HUDEP-2 (cell line): ENCODE measurements at regions not wholly inside any gene's neighbourhood (a gene's known extent, or its start where the extent isn't known, plus 50 kb on each side); places are given as distances from the start of the nearest gene placed in this dataset.

Experiments
- DNase-seq, 76 experiments: peaks; one replicate each; lab custom pipeline; 2025; ENCODE audit not compliant: unreplicated experiment in 76 of 76; lab: John Stamatoyannopoulos, UW

DNA sequence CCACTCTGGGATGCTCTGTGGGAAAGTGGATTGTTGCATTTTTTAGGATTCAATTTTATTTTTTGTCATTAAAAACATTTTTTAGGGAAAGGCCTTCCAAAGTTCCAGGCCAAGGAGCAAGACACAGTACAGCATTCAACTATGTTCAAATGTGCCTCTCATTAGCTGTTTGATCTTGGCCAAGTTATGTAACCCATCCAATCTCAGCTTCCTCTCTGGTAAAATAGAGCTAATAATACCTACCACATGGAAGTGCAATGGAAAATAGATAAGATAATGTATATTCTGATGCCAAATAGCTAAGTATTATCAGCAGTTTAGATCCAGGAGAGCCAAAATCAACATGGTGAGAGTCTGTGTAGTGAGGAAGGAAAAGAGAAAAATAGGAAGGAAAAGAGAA, 220.3 kb upstream of the SESN3 start:
- no peak for DNase-seq

DNA sequence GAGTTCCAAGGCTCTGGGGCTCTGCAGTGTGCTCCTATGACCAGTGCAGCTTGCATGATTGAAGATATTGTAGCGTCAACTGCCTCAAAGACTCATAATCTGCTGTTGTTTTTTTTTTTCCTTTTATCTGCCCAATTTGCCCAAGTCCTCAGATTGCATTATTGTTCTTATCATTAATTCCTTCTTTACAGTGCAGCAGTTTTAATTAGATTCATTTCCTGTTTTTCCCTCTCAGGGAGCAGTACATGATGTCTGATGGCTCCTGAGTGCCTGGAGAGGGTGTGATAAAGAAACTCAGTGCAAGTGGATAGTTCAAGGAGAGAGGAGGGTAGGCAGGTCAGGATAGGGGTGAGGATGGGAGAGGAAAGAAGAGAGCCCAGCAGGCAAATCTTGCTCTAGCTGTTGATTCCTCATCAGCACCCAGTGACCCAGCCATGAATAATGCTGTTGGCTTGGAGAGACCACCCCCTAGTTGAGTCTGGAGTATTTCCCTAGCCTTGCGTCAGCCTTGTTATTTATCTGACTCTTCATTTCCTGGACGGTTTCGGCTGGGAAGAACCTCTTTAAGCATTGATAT, 219.6 kb upstream of the SESN3 start:
- DNase-seq = no peak

DNA sequence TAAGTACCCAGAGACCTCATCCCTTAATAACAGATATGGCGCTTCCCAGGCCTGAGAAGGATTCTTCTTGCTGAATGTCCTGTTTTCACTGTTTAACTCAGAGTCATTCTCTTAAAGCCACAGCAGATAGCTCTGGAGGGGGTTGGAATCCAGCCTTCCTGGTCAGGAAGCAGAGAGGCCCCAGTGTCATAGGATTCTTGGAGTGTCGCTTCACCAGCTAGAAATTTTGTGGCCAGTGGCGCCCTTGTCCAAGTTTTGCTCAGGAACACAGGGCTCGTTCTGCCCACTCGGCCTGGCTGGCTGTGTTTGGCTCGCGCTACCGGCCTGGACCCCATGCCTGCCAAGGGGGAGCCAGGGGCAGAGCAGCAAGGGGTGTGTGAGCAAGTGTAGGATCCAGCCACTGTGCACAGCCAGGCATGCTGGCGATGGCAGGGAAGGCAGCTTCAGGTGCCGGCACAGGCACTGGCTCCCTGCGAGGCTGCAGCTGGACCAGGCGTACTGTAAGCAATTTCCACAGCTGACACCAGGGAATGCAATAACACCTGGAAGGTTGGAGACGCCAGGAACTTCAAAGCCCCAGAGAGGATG, 214.8 kb upstream of the SESN3 start:
- DNase-seq = no peak

GRCh38 chr11:95444309-95445241, 213.6 kb upstream of the SESN3 start:
- DNase-seq = no peak

DNA sequence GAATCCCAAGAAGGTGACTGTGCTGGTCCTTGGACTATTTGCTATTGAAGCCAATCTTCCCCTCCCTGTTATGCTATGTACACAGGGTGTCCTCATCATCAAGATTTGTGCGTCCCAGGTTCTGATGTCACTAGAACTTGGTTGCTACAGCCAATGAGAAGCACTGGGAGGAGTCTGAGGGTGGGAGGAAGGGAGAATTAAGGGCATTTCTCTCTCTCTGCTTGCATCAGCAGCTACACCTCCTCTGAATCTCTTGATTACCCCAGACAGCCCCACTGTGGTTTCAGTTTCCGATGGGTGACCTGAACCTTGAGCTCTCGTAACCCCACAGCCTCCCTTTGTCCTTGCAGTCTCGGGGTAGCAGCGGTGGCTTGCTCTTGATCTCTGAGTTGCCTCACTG, 212.4 kb upstream of the SESN3 start:
- no peak for DNase-seq

GRCh38 chr11:95442531-95443050, 211.6 kb upstream of the SESN3 start:
- DNase-seq = no peak

DNA sequence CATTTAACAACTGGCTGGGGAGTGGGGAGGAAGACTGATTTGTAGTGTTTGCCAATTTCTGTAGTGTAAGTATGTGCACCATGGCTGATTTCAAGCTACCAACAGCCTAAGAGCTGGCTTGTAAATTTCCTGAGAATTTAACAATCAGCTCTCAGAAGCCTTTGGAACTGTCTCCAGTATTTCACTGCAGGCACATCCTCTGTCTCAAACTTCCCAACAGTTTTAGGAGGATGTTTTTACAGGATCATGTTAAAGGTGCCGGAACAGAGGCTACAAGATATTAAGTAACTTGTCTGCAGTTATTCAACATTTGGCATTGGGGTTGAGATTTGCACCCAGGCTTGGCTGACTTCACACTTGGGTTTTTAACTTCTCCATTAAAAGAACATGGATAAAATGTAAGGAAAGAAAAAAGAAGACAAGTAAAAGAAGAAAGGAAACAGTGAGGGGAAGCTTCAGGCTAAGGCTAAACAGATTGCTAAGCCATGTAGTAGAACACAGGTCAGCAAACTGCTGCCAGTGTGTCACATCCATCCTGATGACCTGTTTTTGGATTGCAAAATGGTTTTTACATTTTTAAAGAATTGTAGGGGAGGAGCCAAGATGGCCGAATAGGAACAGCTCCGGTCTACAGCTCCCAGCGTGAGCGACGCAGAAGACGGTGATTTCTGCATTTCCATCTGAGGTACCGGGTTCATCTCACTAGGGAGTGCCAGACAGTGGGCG, 204.8 kb upstream of the SESN3 start:
- DNase-seq = no peak

GRCh38 chr11:95435192-95435591, 204.2 kb upstream of the SESN3 start:
- DNase-seq = no peak

DNA sequence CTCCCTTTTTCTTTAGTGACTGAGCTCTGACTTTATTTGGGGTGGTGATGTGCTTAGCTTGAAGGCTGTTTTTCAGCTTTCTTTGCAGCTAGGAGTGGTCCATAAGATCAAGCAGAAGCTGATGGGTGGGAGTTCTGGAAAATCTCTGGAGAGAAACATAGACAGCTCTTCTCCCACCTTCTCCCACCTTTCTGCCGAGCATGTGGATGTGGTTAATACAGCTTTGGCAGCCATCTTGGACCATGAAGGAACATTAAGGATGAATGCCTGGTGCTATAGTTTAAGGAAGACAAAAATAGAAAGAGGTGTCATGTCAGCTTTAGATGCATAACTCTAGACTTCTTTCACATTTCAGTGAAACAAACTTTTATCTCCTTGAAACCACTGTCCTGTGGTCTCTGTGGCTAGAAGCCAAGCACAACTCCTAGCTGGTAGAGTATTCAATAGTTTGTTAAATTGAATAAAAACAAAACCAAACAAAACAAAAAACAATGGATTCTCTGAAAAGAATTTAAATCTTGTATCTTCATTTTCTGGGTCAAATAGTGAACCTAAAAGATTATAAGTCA, 203.6 kb upstream of the SESN3 start:
- DNase-seq = no peak

- DNase-seq = no peak
Measured at GRCh38 chr11:95434009-95434408, 203.0 kb upstream of the SESN3 start.

DNA sequence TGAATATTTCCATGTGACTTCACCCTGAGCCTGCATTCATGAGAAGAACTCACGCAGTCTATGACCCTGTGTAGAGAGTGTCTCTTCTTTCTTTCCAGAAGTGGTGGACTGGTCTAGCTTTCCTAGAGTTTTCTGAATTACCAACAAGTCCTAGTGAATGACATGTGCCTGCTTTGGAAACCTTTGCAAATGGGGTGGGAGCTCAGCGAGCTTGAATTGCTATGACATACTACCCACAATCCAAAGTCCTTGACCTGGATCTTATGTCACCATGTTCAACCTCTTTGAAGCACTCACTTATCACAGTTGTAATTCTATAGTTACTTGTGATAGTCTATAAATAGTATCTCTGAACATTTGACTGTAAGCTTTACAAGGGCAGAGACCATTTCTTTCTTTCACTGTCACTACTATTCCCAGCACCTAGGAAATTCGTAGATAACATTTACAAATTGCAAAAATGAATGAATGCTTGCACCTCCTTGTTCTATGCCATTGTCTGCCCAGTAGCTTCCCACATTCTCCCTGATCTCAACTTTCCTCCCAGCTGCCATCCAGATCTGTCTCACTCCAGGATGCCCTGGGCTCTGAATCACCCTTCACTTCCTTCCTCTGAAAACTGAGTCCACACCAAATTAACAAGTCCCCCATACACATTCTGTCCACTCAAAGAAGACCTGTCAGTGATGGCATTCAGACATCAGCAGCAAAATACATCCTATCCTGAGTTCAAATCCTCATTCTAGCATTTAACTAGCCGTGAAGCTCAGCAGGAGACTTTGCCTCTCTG, 201.9 kb upstream of the SESN3 start:
- no peak for DNase-seq

DNA sequence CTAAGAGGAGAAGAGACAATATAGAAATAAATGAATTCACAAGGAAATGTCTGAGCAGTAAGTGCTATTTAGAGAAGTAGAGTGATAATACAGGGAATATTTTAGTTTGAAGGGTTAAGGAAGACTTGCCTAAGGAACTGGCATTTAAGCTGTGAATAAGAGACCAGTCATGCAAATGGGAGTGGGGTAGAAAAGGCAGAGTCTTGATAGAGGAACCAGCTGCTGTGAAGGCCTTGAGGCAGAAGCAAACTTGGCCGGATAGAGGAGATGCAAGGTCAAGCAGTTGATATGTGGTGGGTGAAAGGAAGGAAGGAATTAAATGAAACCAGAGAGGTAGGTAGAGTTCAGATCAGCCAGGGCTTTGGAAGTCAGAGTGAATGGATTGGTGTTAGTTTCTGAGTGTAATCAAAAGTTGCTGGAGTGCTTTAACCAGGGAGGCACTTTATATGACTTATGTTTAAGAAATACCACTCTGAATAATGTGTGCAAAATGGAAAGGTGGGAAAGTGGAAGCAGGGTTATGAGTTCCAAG, 198.4 kb upstream of the SESN3 start:
- no peak for DNase-seq

GRCh38 chr11:95426823-95427462, 195.9 kb upstream of the SESN3 start:
- no peak for DNase-seq

GRCh38 chr11:95419915-95420314, 188.9 kb upstream of the SESN3 start:
- no peak for DNase-seq

GRCh38 chr11:95418916-95419315, 187.9 kb upstream of the SESN3 start:
- no peak for DNase-seq

GRCh38 chr11:95417832-95418231, 186.8 kb upstream of the SESN3 start:
- no peak for DNase-seq

DNA sequence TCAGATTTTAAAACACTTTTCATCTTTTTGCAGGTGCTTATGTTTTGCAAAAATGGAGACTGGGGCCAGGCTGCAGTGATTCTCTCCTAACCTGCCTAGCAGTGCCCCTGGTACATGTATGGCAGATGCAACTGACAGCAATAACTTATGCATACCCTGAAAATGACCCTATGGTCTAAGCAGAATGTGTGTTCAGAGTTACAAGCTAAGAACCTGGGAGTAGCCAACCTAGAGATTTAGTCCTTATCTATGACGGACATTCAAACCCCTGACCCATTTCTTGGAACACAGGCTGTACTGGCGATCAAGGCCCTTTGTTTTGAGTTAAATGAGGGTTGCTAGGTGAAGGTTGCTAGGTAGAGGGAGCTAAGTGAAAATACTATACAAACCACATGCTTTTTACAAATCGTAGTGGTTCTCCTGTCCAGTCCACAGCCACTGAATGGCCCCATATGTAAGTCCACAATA, 184.9 kb upstream of the SESN3 start:
- peak in 1 of 76 experiments; percentile 28 for DNase-seq

DNA sequence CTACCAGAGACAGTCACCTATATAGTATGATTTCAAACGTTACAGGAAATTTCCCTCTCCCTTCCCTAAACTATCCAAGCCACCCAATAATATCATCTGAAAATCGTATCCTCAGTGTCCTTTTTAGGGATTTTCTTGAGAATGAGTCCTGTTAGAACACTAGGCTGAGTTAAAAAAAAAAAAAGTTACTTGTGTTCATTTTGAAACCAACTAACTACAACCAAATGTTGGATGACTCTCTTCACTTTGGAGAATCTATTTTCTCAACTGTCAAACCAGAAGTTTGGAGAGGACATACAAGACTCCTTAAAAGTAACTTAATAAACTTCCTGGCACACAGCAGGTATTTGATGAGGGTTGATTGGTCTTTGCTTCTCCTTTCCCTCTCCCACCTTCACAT, 183.2 kb upstream of the SESN3 start:
- no peak for DNase-seq

- DNase-seq = no peak
Measured at GRCh38 chr11:95413761-95414160, 182.8 kb upstream of the SESN3 start.
